Right renal cortex interstitium (tissue), 3 donors: ENCODE measurements at regions not wholly inside any gene's neighbourhood (a gene's known extent, or its start where the extent isn't known, plus 50 kb on each side); places are given as distances from the start of the nearest gene placed in this dataset.

Experiments used
- DNase-seq, 3 donors: peaks; one replicate each; pipeline ENCODE4 v3.0.0-alpha.2; 2013; ENCODE audit warnings: low read depth in 3 of 3, low spot score in 2 of 3

GRCh38 chr10:78754269-78755062, 314.3 kb upstream of the ZMIZ1 start:
- no peak for DNase-seq

- no peak for DNase-seq
Measured at GRCh38 chr10:78755063-78755701, 313.6 kb upstream of the ZMIZ1 start.

GRCh38 chr10:78755877-78756455, 312.8 kb upstream of the ZMIZ1 start:
- no peak for DNase-seq

DNA sequence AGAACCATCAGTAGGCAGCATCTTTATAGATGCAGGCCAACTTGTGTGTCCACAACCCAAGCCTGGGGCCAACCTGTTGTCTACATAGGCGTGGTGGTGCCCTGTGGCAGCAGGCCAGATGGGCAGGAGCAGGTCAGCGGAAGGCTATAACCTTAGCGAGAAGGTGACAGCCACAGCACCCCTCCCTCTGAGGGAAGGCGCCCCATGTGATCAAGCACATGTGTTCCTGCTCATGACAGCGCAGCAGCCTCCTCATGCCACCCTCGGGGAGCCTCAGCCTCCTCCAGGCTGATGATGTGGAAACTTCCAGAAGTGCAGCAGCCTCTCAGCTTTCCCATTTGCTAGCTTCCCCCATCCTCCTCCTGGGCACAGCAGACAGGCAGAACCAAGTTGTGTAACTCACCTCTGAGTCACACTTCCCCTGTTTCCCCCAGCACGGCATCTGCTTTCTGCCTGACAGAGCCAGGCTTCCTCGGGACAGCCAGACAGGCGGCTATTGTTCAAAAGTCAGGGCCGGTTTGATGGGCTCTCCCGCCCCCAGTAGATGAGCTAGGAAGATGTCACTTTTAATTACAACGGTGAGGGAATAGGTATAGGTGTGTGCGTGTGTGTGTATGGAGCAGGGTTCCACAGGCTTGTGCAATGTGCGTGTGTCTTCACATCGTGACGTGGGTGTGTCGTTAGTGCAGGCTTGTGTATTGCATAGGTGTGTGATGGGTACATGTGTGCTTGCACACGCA, 312.0 kb upstream of the ZMIZ1 start:
- no peak for DNase-seq

DNA sequence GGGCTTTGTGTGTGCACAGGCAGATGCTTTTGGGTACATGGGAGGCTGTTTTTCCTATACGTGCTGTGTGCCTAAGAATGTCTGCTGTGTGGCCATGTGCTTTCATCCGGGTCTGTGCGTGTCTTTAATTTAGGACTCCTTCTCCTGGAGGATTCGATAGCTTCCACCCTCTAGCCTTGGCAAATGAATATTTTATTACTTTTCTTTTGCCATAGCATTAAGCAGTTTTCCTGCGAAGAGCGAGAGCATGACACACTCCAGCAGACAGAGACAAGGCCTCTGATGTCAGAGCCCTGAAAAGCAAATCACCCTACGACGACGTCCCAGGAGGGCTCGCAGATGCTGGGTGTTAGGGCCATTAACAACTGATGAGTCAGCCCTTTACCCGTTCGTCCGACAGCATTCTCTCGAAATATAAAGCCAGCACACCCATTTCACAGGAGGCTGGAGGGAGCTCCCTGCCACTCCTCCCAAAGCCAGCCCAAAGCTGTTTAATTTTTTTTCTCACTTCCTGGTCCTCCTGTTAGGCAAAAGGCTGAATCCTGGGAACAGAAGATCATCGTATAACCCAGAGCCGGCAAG, 311.3 kb upstream of the ZMIZ1 start:
- DNase-seq = no peak

DNA sequence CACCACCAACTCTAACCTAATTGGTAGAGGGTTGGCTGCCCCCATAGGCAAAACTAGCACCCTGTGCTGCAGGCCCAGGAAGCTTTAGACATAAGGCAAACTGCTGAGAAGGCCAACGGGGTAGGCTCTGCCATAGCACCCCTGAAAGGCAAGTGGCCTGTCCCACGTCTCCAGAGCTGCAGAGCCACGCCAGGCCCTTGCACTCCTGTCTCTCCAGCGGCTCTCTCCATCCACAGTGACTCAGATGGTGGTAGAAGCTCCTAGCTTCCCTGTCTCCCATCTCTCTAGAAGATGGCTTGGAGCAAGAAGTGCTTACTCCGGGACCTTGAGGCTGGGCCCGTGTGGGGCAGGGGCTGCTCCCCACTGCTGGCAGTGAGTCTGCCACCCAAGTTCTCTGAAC, 310.6 kb upstream of the ZMIZ1 start:
- DNase-seq = no peak

- DNase-seq = no peak
Measured at GRCh38 chr10:78759456-78760120, 309.2 kb upstream of the ZMIZ1 start.

DNA sequence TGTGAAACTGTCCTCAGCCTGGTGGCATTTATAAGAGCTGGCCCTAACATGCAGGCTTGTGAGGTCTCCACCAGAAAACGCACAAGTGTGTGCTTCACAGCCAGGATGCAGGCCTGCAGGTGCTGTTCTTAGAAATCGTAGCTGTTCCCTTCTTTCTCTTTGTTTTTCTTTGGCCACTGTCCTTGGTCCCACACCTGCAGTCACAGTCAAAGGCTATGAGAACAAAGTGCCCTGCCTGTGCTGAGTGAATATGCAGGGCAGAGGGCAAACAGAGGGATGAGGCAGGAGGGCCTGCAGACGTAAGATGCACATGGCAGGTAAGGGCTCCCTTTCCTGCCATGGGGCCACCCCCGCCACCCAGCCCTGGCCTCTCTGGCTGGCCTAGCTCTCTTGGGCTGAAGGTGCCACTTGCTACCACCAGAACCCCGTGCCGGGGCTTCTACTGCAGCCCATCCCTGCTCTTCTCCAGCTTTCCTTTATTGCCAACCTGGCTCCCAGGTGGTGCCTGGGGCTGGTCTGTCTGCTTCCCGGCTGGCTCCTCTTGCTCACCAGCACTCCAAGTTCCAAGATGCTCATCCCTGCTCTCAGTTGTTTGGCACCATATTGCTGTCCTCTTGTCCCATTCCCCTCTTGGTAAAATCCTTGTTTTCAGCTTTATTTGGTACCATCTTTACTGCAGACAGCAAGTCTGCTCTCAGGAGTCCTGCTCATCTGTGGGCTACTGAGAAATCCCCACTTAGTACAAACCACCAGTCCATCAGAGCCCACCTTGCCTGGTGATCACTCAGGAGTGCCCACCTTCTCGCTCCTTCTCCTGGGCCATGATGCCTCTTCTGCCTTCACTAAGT, 308.1 kb upstream of the ZMIZ1 start:
- no peak for DNase-seq

GRCh38 chr10:78761311-78761781, 307.4 kb upstream of the ZMIZ1 start:
- no peak for DNase-seq

DNA sequence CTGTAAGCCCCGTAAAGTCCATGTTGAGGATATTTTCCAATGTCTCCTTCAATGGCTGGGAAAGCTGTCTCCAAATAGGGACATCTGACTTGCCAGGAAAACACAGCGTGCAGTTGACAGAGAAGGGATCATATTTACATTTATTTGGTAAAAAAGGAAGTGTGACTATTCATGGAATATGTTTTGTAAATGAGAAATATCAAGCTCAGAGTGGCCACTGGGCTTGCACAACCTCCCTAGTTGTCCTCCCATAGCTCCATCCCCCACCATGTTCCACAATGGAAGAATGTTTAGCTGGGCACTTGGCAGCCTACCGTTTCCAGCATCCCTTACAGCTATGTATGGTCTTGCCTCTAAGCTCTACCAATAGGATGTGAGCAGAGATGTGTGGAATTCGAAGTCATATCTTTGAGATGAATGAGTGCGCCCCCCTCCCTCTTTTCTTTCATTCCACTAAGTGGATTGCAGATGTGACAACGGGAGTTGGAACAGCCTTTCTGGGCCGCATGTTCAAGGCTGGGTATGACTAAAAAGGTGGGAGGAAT, 306.6 kb upstream of the ZMIZ1 start:
- DNase-seq = no peak

DNA sequence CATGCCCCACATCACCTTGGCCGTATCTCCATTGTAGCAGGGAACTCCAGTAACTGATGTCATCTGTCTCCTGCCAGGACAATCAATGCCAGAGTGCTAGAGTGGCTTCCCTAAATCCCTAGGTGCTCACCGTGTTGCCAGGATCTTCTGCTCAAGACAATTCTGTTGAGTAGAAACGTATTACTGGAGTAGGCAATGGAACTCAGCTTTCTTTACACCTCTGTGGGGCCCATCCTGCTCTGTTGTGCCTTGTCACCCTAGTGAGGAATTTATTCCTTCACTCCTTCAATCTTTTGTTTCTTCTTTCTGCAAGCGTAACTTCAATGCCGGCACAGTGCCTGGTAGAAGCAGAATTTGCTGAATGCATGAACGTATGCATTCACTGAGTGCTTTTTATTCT, 305.5 kb upstream of the ZMIZ1 start:
- no peak for DNase-seq

- no peak for DNase-seq
Measured at GRCh38 chr10:78763651-78764395, 304.9 kb upstream of the ZMIZ1 start.

DNA sequence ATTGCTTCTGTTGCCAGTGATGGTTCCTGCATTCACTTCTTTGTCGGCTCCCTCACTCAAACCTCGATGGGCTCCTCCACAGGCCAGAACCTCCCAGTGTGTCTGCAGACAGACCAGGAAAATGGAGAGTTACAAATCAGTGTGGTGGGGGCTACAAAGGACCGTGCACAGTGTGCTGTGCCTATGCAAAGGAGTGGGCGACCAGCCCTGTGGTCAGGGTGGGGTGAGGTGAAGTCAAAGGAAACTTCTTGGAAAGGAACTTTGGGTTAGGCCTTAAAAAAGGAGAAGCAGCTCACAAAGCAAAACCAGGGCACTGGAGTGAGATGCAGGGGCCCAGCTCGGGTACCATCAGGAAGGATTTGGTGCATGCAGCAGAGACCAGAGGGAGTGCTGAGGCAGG, 304.3 kb upstream of the ZMIZ1 start:
- no peak for DNase-seq

GRCh38 chr10:78764846-78765430, 303.8 kb upstream of the ZMIZ1 start:
- DNase-seq = no peak

DNA sequence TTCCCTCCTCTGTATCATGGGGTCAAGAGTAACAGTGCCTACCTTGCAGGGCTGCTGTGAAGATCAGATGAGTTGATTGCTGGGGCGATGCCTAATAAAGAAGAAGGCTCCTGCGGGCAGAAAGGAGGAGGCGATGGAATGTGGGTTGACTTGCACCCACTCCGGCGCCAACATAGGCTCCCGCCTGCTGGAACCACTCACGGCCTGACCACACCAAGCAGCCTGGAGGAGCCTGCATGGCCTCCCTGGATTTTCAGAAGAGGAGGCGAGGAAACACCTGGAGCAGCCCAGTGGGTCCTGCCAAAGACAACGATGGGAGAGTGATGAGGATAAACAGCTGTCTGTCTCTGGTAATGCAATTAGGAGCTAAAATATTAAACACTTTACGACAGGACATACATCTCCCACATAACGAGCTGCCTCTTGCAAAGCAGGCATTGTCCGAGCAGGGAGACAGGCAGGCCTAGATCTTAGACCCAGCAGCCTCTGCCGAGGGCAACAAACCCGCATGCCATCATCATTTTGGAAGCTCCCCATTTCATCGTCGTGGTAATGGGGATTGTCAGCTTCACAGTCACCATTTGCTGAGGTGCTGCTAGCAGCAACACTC, 302.9 kb upstream of the ZMIZ1 start:
- DNase-seq = no peak

- DNase-seq = no peak
Measured at GRCh38 chr10:78766603-78767002, 302.2 kb upstream of the ZMIZ1 start.

GRCh38 chr10:78768041-78768835, 300.5 kb upstream of the ZMIZ1 start:
- no peak for DNase-seq
